ENCODE measurements at regions not wholly inside any gene's neighbourhood (a gene's known extent, or its start where the extent isn't known, plus 50 kb on each side); places are given as distances from the start of the nearest gene placed in this dataset.

- TF ChIP-seq SAFB (IDR thresholded peaks at IDR 0.05; ENCODE audit: borderline replicate concordance, low read depth, low read length) (no peak), SNIP1 (IDR thresholded peaks at IDR 0.05; ENCODE audit: low read depth) (no peak), RBM14 (IDR thresholded peaks at IDR 0.05; ENCODE audit: borderline replicate concordance, insufficient read depth, low read depth, low read length) (no peak), HMGN3 (IDR thresholded peaks at IDR 0.05; ENCODE audit: borderline replicate concordance, extremely low read depth, insufficient read length, low read depth, low read length) (no peak), RBM22 (IDR thresholded peaks at IDR 0.05; ENCODE audit: low read depth, low read length, poor library complexity, severe bottlenecking) (no peak), CREB1 (IDR thresholded peaks at IDR 0.05) (no peak), CREB1 (CRISPR knock-in tag; IDR thresholded peaks at IDR 0.05) (no peak), RNF2 (IDR thresholded peaks at IDR 0.05) (no peak), POLR2A (conservative IDR thresholded peaks at IDR 0.05) (no peak)
- TF ChIP-seq, protein P1, sequence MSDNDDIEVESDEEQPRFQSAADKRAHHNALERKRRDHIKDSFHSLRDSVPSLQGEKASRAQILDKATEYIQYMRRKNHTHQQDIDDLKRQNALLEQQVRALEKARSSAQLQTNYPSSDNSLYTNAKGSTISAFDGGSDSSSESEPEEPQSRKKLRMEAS (CRISPR knock-in tag; IDR thresholded peaks at IDR 0.05): no peak
- TF ChIP-seq, protein P2, sequence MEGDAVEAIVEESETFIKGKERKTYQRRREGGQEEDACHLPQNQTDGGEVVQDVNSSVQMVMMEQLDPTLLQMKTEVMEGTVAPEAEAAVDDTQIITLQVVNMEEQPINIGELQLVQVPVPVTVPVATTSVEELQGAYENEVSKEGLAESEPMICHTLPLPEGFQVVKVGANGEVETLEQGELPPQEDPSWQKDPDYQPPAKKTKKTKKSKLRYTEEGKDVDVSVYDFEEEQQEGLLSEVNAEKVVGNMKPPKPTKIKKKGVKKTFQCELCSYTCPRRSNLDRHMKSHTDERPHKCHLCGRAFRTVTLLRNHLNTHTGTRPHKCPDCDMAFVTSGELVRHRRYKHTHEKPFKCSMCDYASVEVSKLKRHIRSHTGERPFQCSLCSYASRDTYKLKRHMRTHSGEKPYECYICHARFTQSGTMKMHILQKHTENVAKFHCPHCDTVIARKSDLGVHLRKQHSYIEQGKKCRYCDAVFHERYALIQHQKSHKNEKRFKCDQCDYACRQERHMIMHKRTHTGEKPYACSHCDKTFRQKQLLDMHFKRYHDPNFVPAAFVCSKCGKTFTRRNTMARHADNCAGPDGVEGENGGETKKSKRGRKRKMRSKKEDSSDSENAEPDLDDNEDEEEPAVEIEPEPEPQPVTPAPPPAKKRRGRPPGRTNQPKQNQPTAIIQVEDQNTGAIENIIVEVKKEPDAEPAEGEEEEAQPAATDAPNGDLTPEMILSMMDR (IDR thresholded peaks at IDR 0.05 in 2 of 3, conservative IDR thresholded peaks at IDR 0.05 in 1 of 3; ENCODE audit: insufficient read depth in 2 of 3, low read depth in 1 of 3, low read length in 3 of 3): no peak
- TF ChIP-seq, protein P3, sequence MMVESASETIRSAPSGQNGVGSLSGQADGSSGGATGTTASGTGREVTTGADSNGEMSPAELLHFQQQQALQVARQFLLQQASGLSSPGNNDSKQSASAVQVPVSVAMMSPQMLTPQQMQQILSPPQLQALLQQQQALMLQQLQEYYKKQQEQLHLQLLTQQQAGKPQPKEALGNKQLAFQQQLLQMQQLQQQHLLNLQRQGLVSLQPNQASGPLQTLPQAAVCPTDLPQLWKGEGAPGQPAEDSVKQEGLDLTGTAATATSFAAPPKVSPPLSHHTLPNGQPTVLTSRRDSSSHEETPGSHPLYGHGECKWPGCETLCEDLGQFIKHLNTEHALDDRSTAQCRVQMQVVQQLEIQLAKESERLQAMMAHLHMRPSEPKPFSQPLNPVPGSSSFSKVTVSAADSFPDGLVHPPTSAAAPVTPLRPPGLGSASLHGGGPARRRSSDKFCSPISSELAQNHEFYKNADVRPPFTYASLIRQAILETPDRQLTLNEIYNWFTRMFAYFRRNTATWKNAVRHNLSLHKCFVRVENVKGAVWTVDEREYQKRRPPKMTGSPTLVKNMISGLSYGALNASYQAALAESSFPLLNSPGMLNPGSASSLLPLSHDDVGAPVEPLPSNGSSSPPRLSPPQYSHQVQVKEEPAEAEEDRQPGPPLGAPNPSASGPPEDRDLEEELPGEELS (CRISPR knock-in tag; IDR thresholded peaks at IDR 0.05; ENCODE audit: borderline replicate concordance): no peak
Measured at GRCh38 chr5:127999909-128000308, 83.7 kb upstream of the SLC12A2 start.
